Lower leg skin (tissue), 4 donors: ENCODE measurements at regions not wholly inside any gene's neighbourhood (a gene's known extent, or its start where the extent isn't known, plus 50 kb on each side); places are given as distances from the start of the nearest gene placed in this dataset.

Experiments
- DNase-seq, 2 donors: peaks; one replicate each; pipeline ENCODE4 v3.0.0-alpha.2; 2019; ENCODE audit warnings: low spot score in 2 of 2
- H3K4me3 ChIP-seq: fragments of 200-600 bp; sonication (generic); 2 replicates; pipeline ENCODE4 v1.5.1; 2017; ENCODE audit warnings: mild to moderate bottlenecking, low read depth; ENCODE audit not compliant: poor library complexity, severe bottlenecking
- CTCF ChIP-seq, 3 donors: fragments of 450-650 bp; IDR thresholded peaks; one replicate each; pipeline ENCODE4 v1.5.1; 2016; ENCODE audit warnings: antibody characterized with exemption in 3 of 3, mild to moderate bottlenecking in 3 of 3, moderate library complexity in 2 of 3
- POLR2A ChIP-seq, 2 donors: fragments of 450-650 bp; IDR thresholded peaks; one replicate each; pipeline ENCODE4 v1.6.1; 2016 to 2017; ENCODE audit warnings: antibody characterized with exemption in 2 of 2, mild to moderate bottlenecking in 1 of 2, moderate library complexity in 1 of 2
- WGBS, 2 donors: methylation state at CpG; one replicate each; pipeline ENCODE4 v1.1.5; 2018; 5-methylcytosine and 5-hydroxymethylcytosine counted together
- intact Hi-C: fragments of 100-400 bp; cut with DNase I; formaldehyde crosslinking; loops from one replicate; pipeline ENCODE4 v1.15.0; 2023; ENCODE audit warnings: low total_unique reads

GRCh38 chr6:142592876-142593275 lies 291.1 kb downstream of the ADGRG6 start:
- no peak overlapping the region for H3K4me3 ChIP-seq
- DNase-seq: no peak
- intact Hi-C loops: no loop called here
- TF ChIP-seq CTCF (IDR thresholded peaks at IDR 0.05) (no peak), POLR2A (IDR thresholded peaks at IDR 0.05) (no peak)
- WGBS, 2 donors: 48 to 59% methylated on average over 2 of the region's 2 CpGs

- intact Hi-C loops: no loop called here
- 37 to 40% methylated on average over 5 of the region's 5 CpGs for WGBS, 2 donors
- H3K4me3 ChIP-seq: no peak overlapping the region
- TF ChIP-seq CTCF (IDR thresholded peaks at IDR 0.05): no peak
- TF ChIP-seq POLR2A (IDR thresholded peaks at IDR 0.05): no peak
- DNase-seq: no peak
Measured at GRCh38 chr6:142597836-142598235, 296.0 kb downstream of the ADGRG6 start.

GRCh38 chr6:142601427-142601826 lies 299.6 kb downstream of the ADGRG6 start:
- TF ChIP-seq POLR2A (IDR thresholded peaks at IDR 0.05) (no peak), CTCF (IDR thresholded peaks at IDR 0.05) (no peak)
- intact Hi-C loops: no loop called here
- DNase-seq: no peak
- WGBS, 2 donors: 96 to 97% methylated on average over 1 of the region's 1 CpG
- H3K4me3 ChIP-seq: no peak overlapping the region

GRCh38 chr6:142602972-142603371 lies 301.2 kb downstream of the ADGRG6 start:
- 88 to 94% methylated on average over 3 of the region's 3 CpGs for WGBS, 2 donors
- no peak for TF ChIP-seq POLR2A (IDR thresholded peaks at IDR 0.05)
- intact Hi-C loops: no loop called here
- no peak overlapping the region for H3K4me3 ChIP-seq
- DNase-seq: no peak

- no peak for TF ChIP-seq CTCF (IDR thresholded peaks at IDR 0.05)
- no peak for TF ChIP-seq POLR2A (IDR thresholded peaks at IDR 0.05)
- no peak overlapping the region for H3K4me3 ChIP-seq
- WGBS, 2 donors: 43 to 52% methylated on average over 6 of the region's 6 CpGs
- DNase-seq: no peak
- intact Hi-C loops: no loop called here
Measured at GRCh38 chr6:142605922-142606485, 304.2 kb downstream of the ADGRG6 start.

- no peak for DNase-seq
- TF ChIP-seq CTCF (IDR thresholded peaks at IDR 0.05): no peak
- TF ChIP-seq POLR2A (IDR thresholded peaks at IDR 0.05): no peak
- H3K4me3 ChIP-seq: no peak overlapping the region
- intact Hi-C loops: no loop called here
- WGBS, 2 donors: 72 to 76% methylated on average over 3 of the region's 3 CpGs
Measured at GRCh38 chr6:142612956-142613355, 311.1 kb downstream of the ADGRG6 start.
